ENCODE measurements at regions not wholly inside any gene's neighbourhood (a gene's known extent, or its start where the extent isn't known, plus 50 kb on each side); places are given as distances from the start of the nearest gene placed in this dataset.

DNA sequence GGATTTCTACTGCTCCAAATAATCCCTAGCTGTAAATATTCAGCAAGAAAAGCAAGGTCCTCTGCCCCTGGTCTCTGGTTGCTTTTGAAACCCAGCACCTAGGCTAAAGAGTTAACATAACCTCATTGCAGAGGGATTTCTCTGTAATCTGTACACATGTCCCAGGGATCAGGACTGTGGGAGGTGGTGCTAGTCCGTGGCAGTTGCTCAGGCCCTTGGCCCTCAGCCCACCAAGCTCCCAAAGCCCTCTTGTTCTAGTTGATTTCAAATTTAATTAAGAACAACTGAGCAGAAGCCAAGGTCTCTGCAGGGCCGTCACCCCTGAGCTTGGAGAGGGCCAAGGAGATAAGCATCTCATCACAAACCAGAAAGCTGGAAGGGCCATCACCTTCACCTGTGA, 181.1 kb downstream of the SOX9 start:
- no peak for DNase-seq
- TF ChIP-seq, protein P1, sequence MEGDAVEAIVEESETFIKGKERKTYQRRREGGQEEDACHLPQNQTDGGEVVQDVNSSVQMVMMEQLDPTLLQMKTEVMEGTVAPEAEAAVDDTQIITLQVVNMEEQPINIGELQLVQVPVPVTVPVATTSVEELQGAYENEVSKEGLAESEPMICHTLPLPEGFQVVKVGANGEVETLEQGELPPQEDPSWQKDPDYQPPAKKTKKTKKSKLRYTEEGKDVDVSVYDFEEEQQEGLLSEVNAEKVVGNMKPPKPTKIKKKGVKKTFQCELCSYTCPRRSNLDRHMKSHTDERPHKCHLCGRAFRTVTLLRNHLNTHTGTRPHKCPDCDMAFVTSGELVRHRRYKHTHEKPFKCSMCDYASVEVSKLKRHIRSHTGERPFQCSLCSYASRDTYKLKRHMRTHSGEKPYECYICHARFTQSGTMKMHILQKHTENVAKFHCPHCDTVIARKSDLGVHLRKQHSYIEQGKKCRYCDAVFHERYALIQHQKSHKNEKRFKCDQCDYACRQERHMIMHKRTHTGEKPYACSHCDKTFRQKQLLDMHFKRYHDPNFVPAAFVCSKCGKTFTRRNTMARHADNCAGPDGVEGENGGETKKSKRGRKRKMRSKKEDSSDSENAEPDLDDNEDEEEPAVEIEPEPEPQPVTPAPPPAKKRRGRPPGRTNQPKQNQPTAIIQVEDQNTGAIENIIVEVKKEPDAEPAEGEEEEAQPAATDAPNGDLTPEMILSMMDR (IDR thresholded peaks at IDR 0.05): no peak
- no peak for TF ChIP-seq POLR2A (IDR thresholded peaks at IDR 0.05)
- Histone ChIP-seq H3K4me3 (no peak overlapping the region), H3K36me3 (replicated peaks in 1 of 2) (no peaks in the 10 kb centered on the region), H3K27me3 (no peaks in the 10 kb centered on the region), H3K9me3 (replicated peaks in 1 of 3) (no peaks in the 10 kb centered on the region), H3K4me1 (replicated peaks in 1 of 2) (no peaks in the 10 kb centered on the region), H3K27ac (no peak overlapping the region)
- 46 to 60% (median 52%) methylated on average over 2 of the region's 2 CpGs for WGBS, 4 donors
- intact Hi-C loops (cut with DNase I): no loop called here

DNA sequence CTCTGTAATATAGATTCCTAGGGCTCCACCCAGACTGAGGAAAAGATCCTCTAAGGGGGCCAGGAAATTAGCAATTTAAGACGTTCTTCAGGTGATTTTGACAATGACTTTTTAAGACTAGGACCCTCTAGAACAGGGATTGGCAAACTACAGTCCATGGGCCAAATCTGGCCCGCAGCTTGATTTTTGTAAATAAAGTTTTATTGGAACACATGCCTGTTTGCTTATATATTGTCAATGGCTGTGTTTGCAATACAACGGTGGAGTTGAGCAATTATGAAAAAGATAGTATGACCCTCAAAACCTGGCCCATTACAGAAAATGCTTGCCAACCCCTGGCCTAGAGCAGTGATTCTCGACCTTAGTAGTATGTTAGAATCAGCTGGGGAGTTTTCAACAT, 181.9 kb downstream of the SOX9 start:
- H3K27ac ChIP-seq: no peak overlapping the region
- no peaks in the 10 kb centered on the region for H3K36me3 ChIP-seq (replicated peaks in 1 of 2)
- 85 to 90% (median 87%) methylated on average over 4 of the region's 4 CpGs for WGBS, 4 donors
- no peaks in the 10 kb centered on the region for H3K27me3 ChIP-seq
- no peaks in the 10 kb centered on the region for H3K9me3 ChIP-seq (replicated peaks in 1 of 3)
- TF ChIP-seq, protein P1 (IDR thresholded peaks at IDR 0.05): no peak
- TF ChIP-seq POLR2A (IDR thresholded peaks at IDR 0.05): no peak
- intact Hi-C loops (cut with DNase I): no loop called here
- no peak overlapping the region for H3K4me3 ChIP-seq
- no peak for DNase-seq
- H3K4me1 ChIP-seq (replicated peaks in 1 of 2): no peaks in the 10 kb centered on the region

DNA sequence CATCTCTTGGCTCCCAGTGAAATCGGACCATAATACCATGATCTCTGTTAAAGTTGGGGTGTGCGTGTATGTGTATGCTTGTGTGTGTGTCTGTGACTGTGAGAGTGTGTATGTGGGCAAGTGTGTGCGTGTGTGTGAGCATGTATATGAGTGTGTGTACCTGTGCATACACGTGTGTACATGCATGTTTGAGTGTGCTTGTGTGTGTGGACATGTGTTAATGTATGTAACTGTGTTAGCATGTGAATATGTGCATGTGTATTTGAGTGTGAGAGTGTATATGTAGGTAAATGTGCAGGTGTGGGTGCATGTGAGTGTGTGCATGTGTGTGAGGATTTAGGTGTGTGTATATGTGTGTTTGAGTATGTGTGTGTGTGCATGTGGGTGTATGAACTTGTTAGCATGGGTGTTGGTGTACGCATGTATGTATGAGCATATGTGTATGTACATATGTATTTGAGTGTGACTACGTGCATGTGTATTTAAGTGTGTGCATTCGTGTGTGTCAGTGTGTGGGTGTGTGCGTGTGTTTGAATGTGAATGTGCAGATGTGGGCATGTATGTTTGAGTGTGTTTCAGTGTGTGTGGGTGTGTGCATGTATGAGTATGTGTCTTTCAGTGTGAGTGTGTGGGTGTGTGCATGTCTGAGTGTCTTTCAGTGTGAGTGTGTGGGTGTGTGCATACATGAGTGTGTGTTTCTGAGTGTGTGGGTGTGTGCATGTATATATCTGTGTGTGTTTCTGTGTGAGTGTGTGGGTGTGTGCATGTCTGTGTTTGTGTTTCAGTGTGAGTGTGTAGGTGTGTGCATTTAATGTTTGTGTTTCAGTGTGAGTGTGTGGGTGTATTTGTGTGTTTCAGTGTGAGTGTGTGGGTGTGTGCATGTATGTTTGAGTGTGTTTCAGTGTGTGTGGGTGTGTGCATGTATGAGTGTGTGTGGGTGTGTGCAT, 183.2 kb downstream of the SOX9 start:
- no peak overlapping the region for H3K4me3 ChIP-seq
- H3K9me3 ChIP-seq (replicated peaks in 1 of 3): no peaks in the 10 kb centered on the region
- TF ChIP-seq, protein P1 (IDR thresholded peaks at IDR 0.05): no peak
- TF ChIP-seq POLR2A (IDR thresholded peaks at IDR 0.05): no peak
- no peak overlapping the region for H3K27ac ChIP-seq
- no peaks in the 10 kb centered on the region for H3K4me1 ChIP-seq (replicated peaks in 1 of 2)
- WGBS, 4 donors: 81 to 88% (median 86%) methylated on average over 8 of the region's 8 CpGs
- H3K36me3 ChIP-seq (replicated peaks in 1 of 2): no peaks in the 10 kb centered on the region
- intact Hi-C loops (cut with DNase I): no loop called here
- no peak for DNase-seq
- H3K27me3 ChIP-seq: no peaks in the 10 kb centered on the region

DNA sequence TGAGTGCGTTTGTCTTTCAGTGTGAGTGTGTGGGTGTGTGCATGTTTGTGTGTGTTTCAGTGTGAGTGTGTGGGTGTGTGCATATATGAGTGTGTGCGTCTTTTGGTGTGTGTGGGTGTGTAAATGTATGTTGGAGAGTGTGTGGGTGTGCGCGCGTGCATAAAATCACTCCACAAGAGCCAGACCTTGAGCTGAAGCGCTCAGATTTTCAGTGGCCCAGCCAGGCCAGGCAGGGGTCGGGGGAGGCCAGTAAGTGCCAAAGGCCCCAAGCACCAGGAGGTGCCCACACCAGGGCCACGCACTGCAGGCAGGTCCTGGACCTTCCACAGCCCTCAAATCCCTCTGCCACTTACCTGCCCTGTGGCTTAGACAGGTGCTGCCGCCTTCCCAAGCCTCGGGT, 184.0 kb downstream of the SOX9 start:
- TF ChIP-seq, protein P1 (IDR thresholded peaks at IDR 0.05): no peak
- TF ChIP-seq POLR2A (IDR thresholded peaks at IDR 0.05): no peak
- no peaks in the 10 kb centered on the region for H3K27me3 ChIP-seq
- H3K36me3 ChIP-seq (replicated peaks in 1 of 2): no peaks in the 10 kb centered on the region
- H3K9me3 ChIP-seq (replicated peaks in 1 of 3): no peaks in the 10 kb centered on the region
- no peak overlapping the region for H3K4me3 ChIP-seq
- no peak overlapping the region for H3K27ac ChIP-seq
- intact Hi-C loops (cut with DNase I): no loop called here
- 82 to 92% (median 89%) methylated on average over 9 to 10 of the region's 10 CpGs for WGBS, 4 donors
- no peaks in the 10 kb centered on the region for H3K4me1 ChIP-seq (replicated peaks in 1 of 2)
- no peak for DNase-seq
